ENCODE measurements at regions not wholly inside any gene's neighbourhood (a gene's known extent, or its start where the extent isn't known, plus 50 kb on each side); places are given as distances from the start of the nearest gene placed in this dataset.

DNA sequence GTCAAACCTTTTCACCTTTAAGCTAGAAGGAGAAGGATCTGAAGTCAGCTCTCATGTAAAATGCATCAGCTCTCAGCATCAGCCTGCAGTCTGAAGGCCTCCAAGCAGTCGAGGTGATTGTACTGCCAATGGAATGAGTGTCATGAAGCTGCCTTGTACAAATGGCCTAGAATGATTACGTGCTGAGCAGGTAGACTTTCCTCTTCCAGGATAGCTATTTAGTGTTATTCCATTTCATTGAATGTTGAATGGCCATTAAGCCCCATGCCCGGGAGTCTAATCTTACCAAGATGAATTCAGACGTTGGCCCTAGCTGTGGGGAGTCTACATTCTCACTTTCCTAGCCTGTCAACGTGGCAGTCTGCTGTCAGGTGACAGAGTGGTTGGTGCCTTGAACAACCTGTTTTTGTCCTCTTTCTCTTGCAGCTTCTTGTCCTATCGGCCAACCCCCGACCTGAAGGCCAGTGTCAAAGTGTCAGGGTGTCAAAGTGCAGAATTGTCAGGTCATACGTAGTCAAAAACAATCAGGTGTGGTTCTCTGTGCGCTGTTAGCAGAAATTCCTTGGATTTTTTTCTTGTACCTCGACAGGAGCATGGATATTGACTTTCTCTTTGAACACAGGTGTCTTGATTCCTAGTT is 95.2 kb upstream of the TIAM2 start:
- H3K4me1 ChIP-seq, result no peaks in the 10 kb centered on the region
- no peaks in the 10 kb centered on the region for H3K27me3 ChIP-seq
- ATAC-seq (no peak), DNase-seq (no peak)
- no peaks in the 10 kb centered on the region for H3K9me3 ChIP-seq
- no peak overlapping the region for H3K27ac ChIP-seq
- TF ChIP-seq CTCF (IDR thresholded peaks at IDR 0.05), result no peak
- no peak overlapping the region for H3K4me3 ChIP-seq
- H3K36me3 ChIP-seq, result no peaks in the 10 kb centered on the region
- intact Hi-C loops (cut with DNase I), result no loop called here

DNA sequence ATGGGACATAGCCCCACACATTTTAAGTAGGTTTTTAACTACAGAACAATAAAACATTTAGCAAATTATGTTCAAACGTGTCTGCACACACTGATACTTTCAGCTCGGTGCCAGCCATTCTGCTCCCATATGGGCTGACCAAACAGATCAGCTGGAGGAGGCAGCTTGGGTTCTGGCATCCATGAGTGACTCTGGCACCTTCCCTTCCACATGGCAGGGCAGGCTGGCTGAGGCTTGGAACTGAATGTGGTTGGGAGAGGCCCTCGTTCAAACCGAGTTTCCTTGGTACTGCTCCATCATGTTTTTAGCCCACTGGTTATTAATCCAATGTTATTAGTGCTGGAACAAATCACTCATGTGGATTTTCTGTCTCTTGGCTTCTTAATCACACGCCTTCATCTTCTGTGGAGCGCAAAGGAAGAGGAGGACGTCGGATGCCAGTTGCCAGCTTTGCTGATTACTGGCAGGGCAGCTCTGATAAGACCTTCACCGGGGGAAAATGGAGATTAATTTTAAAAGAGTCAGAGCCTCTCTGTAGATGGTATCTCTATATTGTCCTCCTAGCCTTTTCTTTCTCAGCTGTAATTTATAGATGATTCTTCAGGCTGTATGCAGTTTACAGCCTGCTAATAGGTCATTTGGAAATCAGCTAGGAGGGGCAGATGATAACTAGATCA is 93.1 kb upstream of the TIAM2 start:
- Histone ChIP-seq H3K4me3 (no peak overlapping the region), H3K4me1 (no peaks in the 10 kb centered on the region), H3K27me3 (no peaks in the 10 kb centered on the region), H3K9me3 (no peaks in the 10 kb centered on the region), H3K36me3 (no peaks in the 10 kb centered on the region), H3K27ac (no peak overlapping the region)
- TF ChIP-seq CTCF (IDR thresholded peaks at IDR 0.05), result no peak
- ATAC-seq (no peak), DNase-seq (no peak)
- intact Hi-C loops (cut with DNase I), result no loop called here

- no peaks in the 10 kb centered on the region for H3K27me3 ChIP-seq
- H3K4me3 ChIP-seq, result no peak overlapping the region
- H3K4me1 ChIP-seq, result no peaks in the 10 kb centered on the region
- H3K9me3 ChIP-seq, result no peaks in the 10 kb centered on the region
- intact Hi-C loops (cut with DNase I), result no loop called here
- TF ChIP-seq CTCF (IDR thresholded peaks at IDR 0.05), result no peak
- H3K27ac ChIP-seq, result no peak overlapping the region
- ATAC-seq (no peak), DNase-seq (no peak)
- H3K36me3 ChIP-seq, result no peaks in the 10 kb centered on the region
Measured at GRCh38 chr6:154907291-154907690, 87.8 kb upstream of the TIAM2 start.

DNA sequence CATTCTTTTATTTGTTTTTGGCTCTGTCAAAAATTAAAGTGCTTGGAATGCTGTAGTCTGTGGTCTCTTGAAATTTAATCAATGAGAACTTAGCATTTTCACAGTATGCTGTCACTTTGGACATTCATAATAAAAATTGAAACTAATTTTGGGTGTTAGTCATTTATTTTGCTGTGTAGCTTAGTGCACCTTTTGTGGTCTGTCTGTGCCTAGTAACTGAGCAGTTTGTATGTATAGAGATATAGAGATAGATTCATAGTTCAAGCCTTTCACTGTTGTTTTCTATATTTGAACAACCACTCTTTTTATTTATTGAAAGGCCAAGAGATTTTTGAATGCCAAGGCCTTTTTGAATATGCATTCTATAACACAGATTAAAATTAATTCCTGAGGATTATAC is 86.4 kb upstream of the TIAM2 start:
- TF ChIP-seq CTCF (IDR thresholded peaks at IDR 0.05), result no peak
- Histone ChIP-seq H3K27me3 (no peaks in the 10 kb centered on the region), H3K27ac (no peak overlapping the region), H3K4me1 (no peaks in the 10 kb centered on the region), H3K9me3 (no peaks in the 10 kb centered on the region), H3K36me3 (no peaks in the 10 kb centered on the region), H3K4me3 (no peak overlapping the region)
- intact Hi-C loops (cut with DNase I), result no loop called here
- ATAC-seq (no peak), DNase-seq (no peak)

GRCh38 chr6:154909311-154909710 is 85.8 kb upstream of the TIAM2 start:
- intact Hi-C loops (cut with DNase I), result no loop called here
- H3K4me1 ChIP-seq, result no peaks in the 10 kb centered on the region
- ATAC-seq (no peak), DNase-seq (no peak)
- H3K9me3 ChIP-seq, result no peaks in the 10 kb centered on the region
- no peak overlapping the region for H3K27ac ChIP-seq
- H3K4me3 ChIP-seq, result no peak overlapping the region
- no peaks in the 10 kb centered on the region for H3K27me3 ChIP-seq
- no peak for TF ChIP-seq CTCF (IDR thresholded peaks at IDR 0.05)
- H3K36me3 ChIP-seq, result no peaks in the 10 kb centered on the region
